ENCODE measurements at regions not wholly inside any gene's neighbourhood (a gene's known extent, or its start where the extent isn't known, plus 50 kb on each side); places are given as distances from the start of the nearest gene placed in this dataset.

GRCh38 chr2:114076961-114077360 lies 187.1 kb downstream of the ACTR3 start:
- DNase-seq (ENCODE audit: low read depth in 1 of 2, low spot score in 1 of 2) (no peak), FAIRE-seq (no peak), ATAC-seq (no peak)
- POLR2A ChIA-PET: no interaction called here
- CTCF ChIA-PET: no interaction called here
- H3K27ac ChIP-seq: no peak overlapping the region
- TF ChIP-seq TFCP2L1 (CRISPR knock-in tag; IDR thresholded peaks at IDR 0.05) (no peak), RFX5 (IDR thresholded peaks at IDR 0.05) (no peak), CBX2 (IDR thresholded peaks at IDR 0.05; ENCODE audit: borderline replicate concordance, low read depth) (no peak), POLR2AphosphoS2 (conservative IDR thresholded peaks at IDR 0.05; ENCODE audit: low read length) (no peak), BHLHE40 (IDR thresholded peaks at IDR 0.05; ENCODE audit: low read depth, low read length) (no peak), KDM1A (IDR thresholded peaks at IDR 0.05; ENCODE audit: low read depth) (no peak), RAD21 (conservative IDR thresholded peaks at IDR 0.05 in 1 of 2, IDR thresholded peaks at IDR 0.05 in 1 of 2) (no peak), PHF8 (IDR thresholded peaks at IDR 0.05; ENCODE audit: borderline replicate concordance, low read depth) (no peak), FOSL2 (IDR thresholded peaks at IDR 0.05) (no peak), FOSL2 (CRISPR knock-in tag; IDR thresholded peaks at IDR 0.05) (no peak), TP53 (CRISPR knock-in tag; IDR thresholded peaks at IDR 0.05) (no peak), KDM5A (IDR thresholded peaks at IDR 0.05) (no peak), ESRRA (IDR thresholded peaks at IDR 0.05; ENCODE audit: borderline replicate concordance, low read length) (no peak), MAZ (IDR thresholded peaks at IDR 0.05; ENCODE audit: borderline replicate concordance, low read depth, low read length) (no peak), ATOH8 (CRISPR knock-in tag; IDR thresholded peaks at IDR 0.05; ENCODE audit: low read depth) (no peak), JUNB (IDR thresholded peaks at IDR 0.05) (no peak), CEBPB (IDR thresholded peaks at IDR 0.05) (no peak), NFE2L2 (conservative IDR thresholded peaks at IDR 0.05; ENCODE audit: low read length) (no peak)
- TF ChIP-seq, protein P1, sequence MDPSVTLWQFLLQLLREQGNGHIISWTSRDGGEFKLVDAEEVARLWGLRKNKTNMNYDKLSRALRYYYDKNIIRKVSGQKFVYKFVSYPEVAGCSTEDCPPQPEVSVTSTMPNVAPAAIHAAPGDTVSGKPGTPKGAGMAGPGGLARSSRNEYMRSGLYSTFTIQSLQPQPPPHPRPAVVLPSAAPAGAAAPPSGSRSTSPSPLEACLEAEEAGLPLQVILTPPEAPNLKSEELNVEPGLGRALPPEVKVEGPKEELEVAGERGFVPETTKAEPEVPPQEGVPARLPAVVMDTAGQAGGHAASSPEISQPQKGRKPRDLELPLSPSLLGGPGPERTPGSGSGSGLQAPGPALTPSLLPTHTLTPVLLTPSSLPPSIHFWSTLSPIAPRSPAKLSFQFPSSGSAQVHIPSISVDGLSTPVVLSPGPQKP (IDR thresholded peaks at IDR 0.05; ENCODE audit: low read depth, low read length): no peak
- TF ChIP-seq, protein P2, sequence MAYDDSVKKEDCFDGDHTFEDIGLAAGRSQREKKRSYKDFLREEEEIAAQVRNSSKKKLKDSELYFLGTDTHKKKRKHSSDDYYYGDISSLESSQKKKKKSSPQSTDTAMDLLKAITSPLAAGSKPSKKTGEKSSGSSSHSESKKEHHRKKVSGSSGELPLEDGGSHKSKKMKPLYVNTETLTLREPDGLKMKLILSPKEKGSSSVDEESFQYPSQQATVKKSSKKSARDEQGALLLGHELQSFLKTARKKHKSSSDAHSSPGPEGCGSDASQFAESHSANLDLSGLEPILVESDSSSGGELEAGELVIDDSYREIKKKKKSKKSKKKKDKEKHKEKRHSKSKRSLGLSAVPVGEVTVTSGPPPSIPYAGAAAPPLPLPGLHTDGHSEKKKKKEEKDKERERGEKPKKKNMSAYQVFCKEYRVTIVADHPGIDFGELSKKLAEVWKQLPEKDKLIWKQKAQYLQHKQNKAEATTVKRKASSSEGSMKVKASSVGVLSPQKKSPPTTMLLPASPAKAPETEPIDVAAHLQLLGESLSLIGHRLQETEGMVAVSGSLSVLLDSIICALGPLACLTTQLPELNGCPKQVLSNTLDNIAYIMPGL (CRISPR knock-in tag; IDR thresholded peaks at IDR 0.05; ENCODE audit: borderline replicate concordance): no peak
- under 1% methylated on average over 7 of the region's 7 CpGs for WGBS (ENCODE audit: missing lambda C conversion rate)
- H3K4me1 ChIP-seq: no peaks in the 10 kb centered on the region
- no peaks in the 10 kb centered on the region for H3K9me3 ChIP-seq
- H3K4me3 ChIP-seq: no peak overlapping the region
- no peak overlapping the region for H3K4me2 ChIP-seq

DNA sequence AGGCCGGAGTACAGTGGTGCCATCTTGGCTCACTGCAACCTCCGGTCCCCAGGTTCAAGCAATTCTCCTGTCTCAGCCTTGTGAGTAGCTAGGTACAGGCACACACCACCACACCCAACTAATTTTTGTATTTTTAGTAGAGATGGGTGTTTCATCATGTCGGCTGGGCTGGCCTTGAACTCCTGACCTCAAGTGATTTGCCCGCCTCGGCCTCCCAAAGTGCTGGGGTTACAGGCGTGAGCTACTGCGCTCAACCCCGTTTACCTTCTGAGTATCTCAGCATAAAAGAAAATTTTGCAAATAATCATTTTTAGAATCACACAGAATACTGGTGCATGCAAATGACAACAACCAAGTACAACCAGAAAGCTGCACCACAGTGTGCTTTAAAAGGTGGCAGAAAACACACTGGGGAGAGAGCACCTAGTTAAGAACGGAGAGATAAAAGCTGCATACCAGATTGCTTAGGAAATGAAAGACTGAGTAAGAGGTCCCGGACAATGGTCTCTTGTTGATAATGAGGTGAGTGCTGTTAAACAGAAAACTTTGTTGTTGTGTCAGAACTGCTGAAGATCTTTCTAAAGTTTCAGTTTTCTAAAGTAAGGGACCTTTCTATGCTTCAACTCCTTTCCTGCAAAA lies 189.6 kb downstream of the ACTR3 start:
- 11% methylated on average over 10 of the region's 10 CpGs for WGBS (ENCODE audit: missing lambda C conversion rate)
- H3K4me1 ChIP-seq: no peaks in the 10 kb centered on the region
- ATAC-seq (no peak), FAIRE-seq (no peak), DNase-seq (ENCODE audit: low read depth in 1 of 2, low spot score in 1 of 2) (no peak)
- H3K9me3 ChIP-seq: no peaks in the 10 kb centered on the region
- POLR2A ChIA-PET: no interaction called here
- CTCF ChIA-PET: no interaction called here
- H3K27ac ChIP-seq: no peak overlapping the region
- no peak overlapping the region for H3K4me2 ChIP-seq
- H3K4me3 ChIP-seq: no peak overlapping the region
- TF ChIP-seq CBX2 (IDR thresholded peaks at IDR 0.05; ENCODE audit: borderline replicate concordance, low read depth) (no peak), RAD21 (conservative IDR thresholded peaks at IDR 0.05 in 1 of 2, IDR thresholded peaks at IDR 0.05 in 1 of 2) (no peak), CBX8 (IDR thresholded peaks at IDR 0.05) (no peak), POLR2AphosphoS2 (conservative IDR thresholded peaks at IDR 0.05; ENCODE audit: low read length) (no peak), RCOR1 (IDR thresholded peaks at IDR 0.05; ENCODE audit: low read depth, low read length) (no peak), MAFK (IDR thresholded peaks at IDR 0.05; ENCODE audit: partially characterized antibody) (no peak), RNF2 (IDR thresholded peaks at IDR 0.05; ENCODE audit: borderline replicate concordance, low read depth) (no peak), ESRRA (IDR thresholded peaks at IDR 0.05; ENCODE audit: borderline replicate concordance, low read length) (no peak), SREBF2 (IDR thresholded peaks at IDR 0.05) (no peak), FOXS1 (CRISPR knock-in tag; IDR thresholded peaks at IDR 0.05) (no peak)
- TF ChIP-seq, protein P3, sequence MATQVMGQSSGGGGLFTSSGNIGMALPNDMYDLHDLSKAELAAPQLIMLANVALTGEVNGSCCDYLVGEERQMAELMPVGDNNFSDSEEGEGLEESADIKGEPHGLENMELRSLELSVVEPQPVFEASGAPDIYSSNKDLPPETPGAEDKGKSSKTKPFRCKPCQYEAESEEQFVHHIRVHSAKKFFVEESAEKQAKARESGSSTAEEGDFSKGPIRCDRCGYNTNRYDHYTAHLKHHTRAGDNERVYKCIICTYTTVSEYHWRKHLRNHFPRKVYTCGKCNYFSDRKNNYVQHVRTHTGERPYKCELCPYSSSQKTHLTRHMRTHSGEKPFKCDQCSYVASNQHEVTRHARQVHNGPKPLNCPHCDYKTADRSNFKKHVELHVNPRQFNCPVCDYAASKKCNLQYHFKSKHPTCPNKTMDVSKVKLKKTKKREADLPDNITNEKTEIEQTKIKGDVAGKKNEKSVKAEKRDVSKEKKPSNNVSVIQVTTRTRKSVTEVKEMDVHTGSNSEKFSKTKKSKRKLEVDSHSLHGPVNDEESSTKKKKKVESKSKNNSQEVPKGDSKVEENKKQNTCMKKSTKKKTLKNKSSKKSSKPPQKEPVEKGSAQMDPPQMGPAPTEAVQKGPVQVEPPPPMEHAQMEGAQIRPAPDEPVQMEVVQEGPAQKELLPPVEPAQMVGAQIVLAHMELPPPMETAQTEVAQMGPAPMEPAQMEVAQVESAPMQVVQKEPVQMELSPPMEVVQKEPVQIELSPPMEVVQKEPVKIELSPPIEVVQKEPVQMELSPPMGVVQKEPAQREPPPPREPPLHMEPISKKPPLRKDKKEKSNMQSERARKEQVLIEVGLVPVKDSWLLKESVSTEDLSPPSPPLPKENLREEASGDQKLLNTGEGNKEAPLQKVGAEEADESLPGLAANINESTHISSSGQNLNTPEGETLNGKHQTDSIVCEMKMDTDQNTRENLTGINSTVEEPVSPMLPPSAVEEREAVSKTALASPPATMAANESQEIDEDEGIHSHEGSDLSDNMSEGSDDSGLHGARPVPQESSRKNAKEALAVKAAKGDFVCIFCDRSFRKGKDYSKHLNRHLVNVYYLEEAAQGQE (IDR thresholded peaks at IDR 0.05): no peak
- TF ChIP-seq, protein P2 (CRISPR knock-in tag; IDR thresholded peaks at IDR 0.05; ENCODE audit: borderline replicate concordance): no peak

Data from A549 (cell line).